ENCODE measurements at regions not wholly inside any gene's neighbourhood (a gene's known extent, or its start where the extent isn't known, plus 50 kb on each side); places are given as distances from the start of the nearest gene placed in this dataset.

- H3K56ac ChIP-seq (ENCODE audit: insufficient read length, low read depth, low read length): no peak overlapping the region
- H3K9me3 Mint-ChIP-seq: no peaks in the 10 kb centered on the region; a peak in 1 of 5 replicates
- no CpG with 5 or more reads among the region's 3 CpGs for WGBS (ENCODE audit: extremely low coverage, insufficient read length, low lambda C conversion rate)
- no peak overlapping the region for H3K4ac ChIP-seq (ENCODE audit: low read depth, low read length)
- H4K20me1 ChIP-seq (ENCODE audit: control insufficient read depth, insufficient read depth, insufficient read length): no peaks in the 10 kb centered on the region
- no peak overlapping the region for H4K8ac ChIP-seq (replicated peaks; ENCODE audit: insufficient read length, low read depth, low read length)
- DNase-seq: no peak
- H3K14ac ChIP-seq (ENCODE audit: insufficient read depth, low read length): no peak overlapping the region
- H3K4me3 Mint-ChIP-seq: no peak overlapping the region
- H2BK20ac ChIP-seq (ENCODE audit: low read depth, low read length, poor library complexity, severe bottlenecking): no peak overlapping the region
- H3K18ac ChIP-seq (ENCODE audit: insufficient read length, low read depth, low read length): no peak overlapping the region
- no peak for TF ChIP-seq CTCF (conservative IDR thresholded peaks at IDR 0.05)
- H3K4me1 Mint-ChIP-seq: no peaks in the 10 kb centered on the region
- no peak overlapping the region for H3K9ac ChIP-seq (ENCODE audit: extremely low read depth, insufficient read length, low read length)
- no peaks in the 10 kb centered on the region for H3K27me3 Mint-ChIP-seq (ENCODE audit: low read depth)
- H2BK12ac ChIP-seq (ENCODE audit: insufficient read length, low read depth, low read length): no peak overlapping the region
- H3K4me1 ChIP-seq (ENCODE audit: insufficient read depth, low read length): no peaks in the 10 kb centered on the region
- no peaks in the 10 kb centered on the region for H3K79me1 ChIP-seq (ENCODE audit: insufficient read depth, low read depth, low read length, poor library complexity, severe bottlenecking)
- H3K79me2 ChIP-seq (ENCODE audit: insufficient read depth, low read length): no peaks in the 10 kb centered on the region
- no peak overlapping the region for H3K27ac Mint-ChIP-seq
- H3K27ac ChIP-seq (ENCODE audit: insufficient read length, low read depth, low read length): no peak overlapping the region
- no peak overlapping the region for H4K5ac ChIP-seq (ENCODE audit: insufficient read length, low read depth, low read length)
- no peak overlapping the region for H2BK120ac ChIP-seq (ENCODE audit: low read depth, low read length, poor library complexity, severe bottlenecking)
- no peak overlapping the region for H3T11ph ChIP-seq (ENCODE audit: low read length)
- no peaks in the 10 kb centered on the region for H3K23me2 ChIP-seq (ENCODE audit: insufficient read length, low read depth, low read length, poor library complexity, severe bottlenecking)
- no peaks in the 10 kb centered on the region for H3K9me3 ChIP-seq (ENCODE audit: control insufficient read depth, low read depth, low read length)
- H3K23ac ChIP-seq (ENCODE audit: insufficient read length, low read depth, low read length): no peak overlapping the region
- H3K4me2 ChIP-seq (ENCODE audit: insufficient read depth, insufficient read length, low read length): no peak overlapping the region
- H2BK15ac ChIP-seq (ENCODE audit: low read depth, low read length): no peak overlapping the region
- no peak overlapping the region for H4K91ac ChIP-seq (ENCODE audit: insufficient read length, low read depth, low read length)
- no peak overlapping the region for H2BK5ac ChIP-seq (ENCODE audit: insufficient read length, low read length)
- H3K27me3 ChIP-seq (ENCODE audit: insufficient read depth, low read length): no peaks in the 10 kb centered on the region
- H3K36me3 Mint-ChIP-seq (ENCODE audit: insufficient read depth in 1 of 3, low read depth in 3 of 3): no peaks in the 10 kb centered on the region
- H2AFZ ChIP-seq (ENCODE audit: low read length): no peak overlapping the region
- H2AK5ac ChIP-seq (ENCODE audit: insufficient read length, low read length): no peak overlapping the region
Measured at GRCh38 chr7:19530852-19531251, 178.0 kb downstream of the POLR1F start.
